ENCODE measurements at regions not wholly inside any gene's neighbourhood (a gene's known extent, or its start where the extent isn't known, plus 50 kb on each side); places are given as distances from the start of the nearest gene placed in this dataset.

DNA sequence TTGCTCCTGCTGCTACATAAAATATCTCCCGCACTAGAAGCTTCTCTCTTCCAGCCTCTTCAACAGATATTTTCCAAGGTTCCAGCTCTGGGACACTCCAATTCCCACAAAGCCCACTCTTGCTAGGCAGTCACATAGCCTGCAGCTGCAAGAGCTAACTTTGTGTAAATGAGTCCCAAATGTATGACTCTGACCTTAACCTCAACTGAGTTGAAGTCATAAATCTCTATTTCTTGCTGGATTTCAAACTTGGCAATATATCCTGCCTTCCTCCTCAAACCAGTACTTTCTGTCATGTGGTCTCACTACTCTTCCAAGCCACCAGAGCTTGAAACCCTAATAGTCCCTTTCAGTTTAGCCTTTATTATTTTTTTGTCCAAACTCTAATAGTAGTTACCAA, 315.4 kb upstream of the GRIA3 start:
- no peak overlapping the region for H3K9ac ChIP-seq (ENCODE audit: insufficient read depth, low read length, poor library complexity, severe bottlenecking)
- no peak overlapping the region for H3K4me2 ChIP-seq (replicated peaks; ENCODE audit: extremely low read depth, low read length, poor library complexity, severe bottlenecking)
- peaks cover 0 to 3% (median 0%) of the 10 kb centered on the region in 7 donors for H3K9me3 Mint-ChIP-seq
- H3K4me1 ChIP-seq (ENCODE audit: control insufficient read depth in 1 of 2, insufficient read depth in 2 of 2, low read length in 2 of 2), result no peaks in the 10 kb centered on the region
- intact Hi-C loops (cut with micrococcal nuclease), result no loop called here
- H3K36me3 Mint-ChIP-seq, result no peaks in the 10 kb centered on the region
- no peaks in the 10 kb centered on the region for H3K27me3 ChIP-seq (ENCODE audit: control insufficient read depth in 2 of 2, insufficient read depth in 2 of 2, low read length in 2 of 2)
- WGBS (ENCODE audit: insufficient coverage), result no CpG with 5 or more reads among the region's 1 CpG
- TF ChIP-seq, protein P1, sequence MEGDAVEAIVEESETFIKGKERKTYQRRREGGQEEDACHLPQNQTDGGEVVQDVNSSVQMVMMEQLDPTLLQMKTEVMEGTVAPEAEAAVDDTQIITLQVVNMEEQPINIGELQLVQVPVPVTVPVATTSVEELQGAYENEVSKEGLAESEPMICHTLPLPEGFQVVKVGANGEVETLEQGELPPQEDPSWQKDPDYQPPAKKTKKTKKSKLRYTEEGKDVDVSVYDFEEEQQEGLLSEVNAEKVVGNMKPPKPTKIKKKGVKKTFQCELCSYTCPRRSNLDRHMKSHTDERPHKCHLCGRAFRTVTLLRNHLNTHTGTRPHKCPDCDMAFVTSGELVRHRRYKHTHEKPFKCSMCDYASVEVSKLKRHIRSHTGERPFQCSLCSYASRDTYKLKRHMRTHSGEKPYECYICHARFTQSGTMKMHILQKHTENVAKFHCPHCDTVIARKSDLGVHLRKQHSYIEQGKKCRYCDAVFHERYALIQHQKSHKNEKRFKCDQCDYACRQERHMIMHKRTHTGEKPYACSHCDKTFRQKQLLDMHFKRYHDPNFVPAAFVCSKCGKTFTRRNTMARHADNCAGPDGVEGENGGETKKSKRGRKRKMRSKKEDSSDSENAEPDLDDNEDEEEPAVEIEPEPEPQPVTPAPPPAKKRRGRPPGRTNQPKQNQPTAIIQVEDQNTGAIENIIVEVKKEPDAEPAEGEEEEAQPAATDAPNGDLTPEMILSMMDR (IDR thresholded peaks at IDR 0.05), result no peak
- H3K27ac Mint-ChIP-seq, result peak overlapping the region in 1 of 7 donors; percentile 4
- H4K20me1 ChIP-seq (ENCODE audit: insufficient read depth, low read length), result no peaks in the 10 kb centered on the region
- no peak overlapping the region for H3K4me3 Mint-ChIP-seq
- H2AFZ ChIP-seq (ENCODE audit: insufficient read depth, low read depth, low read length, poor library complexity, severe bottlenecking), result no peak overlapping the region
- no peak for DNase-seq
- H3K9me3 ChIP-seq (replicated peaks in 1 of 2; ENCODE audit: control insufficient read depth in 1 of 2, insufficient read depth in 1 of 2, low read length in 2 of 2), result no peaks in the 10 kb centered on the region
- H3K36me3 ChIP-seq (replicated peaks in 1 of 2; ENCODE audit: control insufficient read depth in 1 of 2, insufficient read depth in 2 of 2, low read length in 2 of 2), result no peaks in the 10 kb centered on the region
- H3K79me2 ChIP-seq (ENCODE audit: insufficient read depth, low read length), result no peaks in the 10 kb centered on the region
- no peak overlapping the region for H3K27ac ChIP-seq (ENCODE audit: low read depth in 1 of 2, low read length in 2 of 2)
- H3K4me3 ChIP-seq (replicated peaks in 1 of 3; ENCODE audit: low read depth in 2 of 3, low read length in 3 of 3), result no peak overlapping the region
- no peaks in the 10 kb centered on the region for H3K4me1 Mint-ChIP-seq
- no peaks in the 10 kb centered on the region for H3K27me3 Mint-ChIP-seq (ENCODE audit: low read depth in 3 of 3)

DNA sequence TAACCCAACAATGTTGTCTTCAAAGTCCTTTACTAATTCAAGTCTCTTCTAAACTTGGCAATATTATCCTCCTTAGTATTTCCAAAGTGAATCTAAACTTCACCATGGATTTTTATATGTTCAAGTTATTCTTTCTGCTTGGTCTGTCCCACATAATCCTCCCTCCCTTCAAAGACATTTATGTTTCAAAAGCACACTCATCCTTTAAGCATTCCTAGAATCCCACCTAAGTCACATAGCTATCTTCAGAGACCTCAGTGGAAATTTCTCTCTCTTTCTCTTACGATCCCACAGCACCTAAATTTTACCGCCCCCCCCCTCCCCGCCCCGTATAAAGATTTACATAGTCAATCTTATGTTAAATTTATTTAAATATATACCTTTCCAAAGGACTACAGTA, 314.9 kb upstream of the GRIA3 start:
- no peaks in the 10 kb centered on the region for H3K36me3 ChIP-seq (replicated peaks in 1 of 2; ENCODE audit: control insufficient read depth in 1 of 2, insufficient read depth in 2 of 2, low read length in 2 of 2)
- H4K20me1 ChIP-seq (ENCODE audit: insufficient read depth, low read length), result no peaks in the 10 kb centered on the region
- no peak overlapping the region for H2AFZ ChIP-seq (ENCODE audit: insufficient read depth, low read depth, low read length, poor library complexity, severe bottlenecking)
- Mint-ChIP-seq H3K27ac (no peak overlapping the region), H3K4me3 (no peak overlapping the region), H3K27me3 (ENCODE audit: low read depth in 3 of 3) (no peaks in the 10 kb centered on the region), H3K36me3 (no peaks in the 10 kb centered on the region), H3K9me3 (peaks cover 0 to 3% (median 0%) of the 10 kb centered on the region in 7 donors), H3K4me1 (no peaks in the 10 kb centered on the region)
- H3K4me3 ChIP-seq (replicated peaks in 1 of 3; ENCODE audit: low read depth in 2 of 3, low read length in 3 of 3), result no peak overlapping the region
- no peak overlapping the region for H3K27ac ChIP-seq (ENCODE audit: low read depth in 1 of 2, low read length in 2 of 2)
- H3K4me1 ChIP-seq (ENCODE audit: control insufficient read depth in 1 of 2, insufficient read depth in 2 of 2, low read length in 2 of 2), result no peaks in the 10 kb centered on the region
- H3K27me3 ChIP-seq (ENCODE audit: control insufficient read depth in 2 of 2, insufficient read depth in 2 of 2, low read length in 2 of 2), result no peaks in the 10 kb centered on the region
- no peaks in the 10 kb centered on the region for H3K79me2 ChIP-seq (ENCODE audit: insufficient read depth, low read length)
- TF ChIP-seq, protein P1 (IDR thresholded peaks at IDR 0.05), result no peak
- no peak overlapping the region for H3K9ac ChIP-seq (ENCODE audit: insufficient read depth, low read length, poor library complexity, severe bottlenecking)
- WGBS (ENCODE audit: insufficient coverage), result no CpG with 5 or more reads among the region's 4 CpGs
- no peaks in the 10 kb centered on the region for H3K9me3 ChIP-seq (replicated peaks in 1 of 2; ENCODE audit: control insufficient read depth in 1 of 2, insufficient read depth in 1 of 2, low read length in 2 of 2)
- H3K4me2 ChIP-seq (replicated peaks; ENCODE audit: extremely low read depth, low read length, poor library complexity, severe bottlenecking), result no peak overlapping the region
- DNase-seq, result no peak
- intact Hi-C loops (cut with micrococcal nuclease), result no loop called here

Data from CD14-positive monocyte (primary cell).